ENCODE measurements at regions not wholly inside any gene's neighbourhood (a gene's known extent, or its start where the extent isn't known, plus 50 kb on each side); places are given as distances from the start of the nearest gene placed in this dataset.
A peak's percentile ranks its signal among the peaks of the same experiment; 100 is the strongest.

DNA sequence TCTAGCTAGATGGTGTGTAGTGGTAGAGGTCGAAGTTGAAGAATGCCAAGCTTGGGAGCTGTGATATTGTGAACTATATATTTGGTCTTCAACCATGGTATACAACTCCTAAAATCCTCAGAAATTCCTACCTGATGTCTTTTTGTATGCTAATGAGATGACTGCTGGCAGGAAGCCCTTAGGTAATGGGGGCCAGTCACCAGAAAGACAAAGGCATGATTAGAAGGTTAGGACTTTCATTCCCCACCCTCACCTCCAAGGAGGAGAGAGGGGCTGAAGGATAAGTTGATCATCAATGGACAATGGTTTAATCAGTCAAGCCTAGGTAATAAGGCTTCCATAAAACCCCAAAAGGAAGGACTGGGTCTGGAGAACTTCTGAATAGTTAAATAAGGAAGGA, 285.7 kb upstream of the POU5F2 start:
- no peak; the same call in 2 of the 3 replicates for ATAC-seq

More for the DNA sequence above, 285.7 kb upstream of the POU5F2 start:
- Histone ChIP-seq H3K36me3 (ENCODE audit: insufficient read depth) (no peaks in the 10 kb centered on the region), H3F3A (replicated peaks; ENCODE audit: low read depth) (no peaks in the 10 kb centered on the region), H4K20me1 (replicated peaks; ENCODE audit: insufficient read depth) (no peaks in the 10 kb centered on the region), H3K9me2 (ENCODE audit: insufficient read depth) (peaks cover 17% of the 10 kb centered on the region; the same call in 1 of the 2 replicates), H3K4me2 (0 out of 2 replicates have a peak overlapping the region, but pooled peaks have one; percentile 4), H3K27me3 (ENCODE audit: insufficient read depth) (no peaks in the 10 kb centered on the region), H3K4me1 (ENCODE audit: insufficient read depth) (no peaks in the 10 kb centered on the region), H3K4me3 (no peak overlapping the region), H3K27ac (ENCODE audit: low read depth) (no peak overlapping the region), H3K79me2 (replicated peaks; ENCODE audit: insufficient read depth) (no peaks in the 10 kb centered on the region), H2AFZ (no peak overlapping the region)
- TF ChIP-seq, protein P1, sequence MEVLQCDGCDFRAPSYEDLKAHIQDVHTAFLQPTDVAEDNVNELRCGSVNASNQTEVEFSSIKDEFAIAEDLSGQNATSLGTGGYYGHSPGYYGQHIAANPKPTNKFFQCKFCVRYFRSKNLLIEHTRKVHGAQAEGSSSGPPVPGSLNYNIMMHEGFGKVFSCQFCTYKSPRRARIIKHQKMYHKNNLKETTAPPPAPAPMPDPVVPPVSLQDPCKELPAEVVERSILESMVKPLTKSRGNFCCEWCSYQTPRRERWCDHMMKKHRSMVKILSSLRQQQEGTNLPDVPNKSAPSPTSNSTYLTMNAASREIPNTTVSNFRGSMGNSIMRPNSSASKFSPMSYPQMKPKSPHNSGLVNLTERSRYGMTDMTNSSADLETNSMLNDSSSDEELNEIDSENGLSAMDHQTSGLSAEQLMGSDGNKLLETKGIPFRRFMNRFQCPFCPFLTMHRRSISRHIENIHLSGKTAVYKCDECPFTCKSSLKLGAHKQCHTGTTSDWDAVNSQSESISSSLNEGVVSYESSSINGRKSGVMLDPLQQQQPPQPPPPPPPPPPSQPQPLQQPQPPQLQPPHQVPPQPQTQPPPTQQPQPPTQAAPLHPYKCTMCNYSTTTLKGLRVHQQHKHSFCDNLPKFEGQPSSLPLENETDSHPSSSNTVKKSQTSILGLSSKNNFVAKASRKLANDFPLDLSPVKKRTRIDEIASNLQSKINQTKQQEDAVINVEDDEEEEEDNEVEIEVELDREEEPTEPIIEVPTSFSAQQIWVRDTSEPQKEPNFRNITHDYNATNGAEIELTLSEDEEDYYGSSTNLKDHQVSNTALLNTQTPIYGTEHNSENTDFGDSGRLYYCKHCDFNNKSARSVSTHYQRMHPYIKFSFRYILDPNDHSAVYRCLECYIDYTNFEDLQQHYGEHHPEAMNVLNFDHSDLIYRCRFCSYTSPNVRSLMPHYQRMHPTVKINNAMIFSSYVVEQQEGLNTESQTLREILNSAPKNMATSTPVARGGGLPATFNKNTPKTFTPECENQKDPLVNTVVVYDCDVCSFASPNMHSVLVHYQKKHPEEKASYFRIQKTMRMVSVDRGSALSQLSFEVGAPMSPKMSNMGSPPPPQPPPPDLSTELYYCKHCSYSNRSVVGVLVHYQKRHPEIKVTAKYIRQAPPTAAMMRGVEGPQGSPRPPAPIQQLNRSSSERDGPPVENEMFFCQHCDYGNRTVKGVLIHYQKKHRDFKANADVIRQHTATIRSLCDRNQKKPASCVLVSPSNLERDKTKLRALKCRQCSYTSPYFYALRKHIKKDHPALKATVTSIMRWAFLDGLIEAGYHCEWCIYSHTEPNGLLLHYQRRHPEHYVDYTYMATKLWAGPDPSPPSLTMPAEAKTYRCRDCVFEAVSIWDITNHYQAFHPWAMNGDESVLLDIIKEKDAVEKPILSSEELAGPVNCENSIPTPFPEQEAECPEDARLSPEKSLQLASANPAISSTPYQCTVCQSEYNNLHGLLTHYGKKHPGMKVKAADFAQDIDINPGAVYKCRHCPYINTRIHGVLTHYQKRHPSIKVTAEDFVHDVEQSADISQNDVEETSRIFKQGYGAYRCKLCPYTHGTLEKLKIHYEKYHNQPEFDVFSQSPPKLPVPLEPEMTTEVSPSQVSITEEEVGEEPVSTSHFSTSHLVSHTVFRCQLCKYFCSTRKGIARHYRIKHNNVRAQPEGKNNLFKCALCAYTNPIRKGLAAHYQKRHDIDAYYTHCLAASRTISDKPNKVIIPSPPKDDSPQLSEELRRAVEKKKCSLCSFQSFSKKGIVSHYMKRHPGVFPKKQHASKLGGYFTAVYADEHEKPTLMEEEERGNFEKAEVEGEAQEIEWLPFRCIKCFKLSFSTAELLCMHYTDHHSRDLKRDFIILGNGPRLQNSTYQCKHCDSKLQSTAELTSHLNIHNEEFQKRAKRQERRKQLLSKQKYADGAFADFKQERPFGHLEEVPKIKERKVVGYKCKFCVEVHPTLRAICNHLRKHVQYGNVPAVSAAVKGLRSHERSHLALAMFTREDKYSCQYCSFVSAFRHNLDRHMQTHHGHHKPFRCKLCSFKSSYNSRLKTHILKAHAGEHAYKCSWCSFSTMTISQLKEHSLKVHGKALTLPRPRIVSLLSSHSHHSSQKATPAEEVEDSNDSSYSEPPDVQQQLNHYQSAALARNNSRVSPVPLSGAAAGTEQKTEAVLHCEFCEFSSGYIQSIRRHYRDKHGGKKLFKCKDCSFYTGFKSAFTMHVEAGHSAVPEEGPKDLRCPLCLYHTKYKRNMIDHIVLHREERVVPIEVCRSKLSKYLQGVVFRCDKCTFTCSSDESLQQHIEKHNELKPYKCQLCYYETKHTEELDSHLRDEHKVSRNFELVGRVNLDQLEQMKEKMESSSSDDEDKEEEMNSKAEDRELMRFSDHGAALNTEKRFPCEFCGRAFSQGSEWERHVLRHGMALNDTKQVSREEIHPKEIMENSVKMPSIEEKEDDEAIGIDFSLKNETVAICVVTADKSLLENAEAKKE (CRISPR knock-in tag; IDR thresholded peaks at IDR 0.05) = peak; percentile 60; the same call in 1 of the 2 replicates
- no peak for TF ChIP-seq JUNB (IDR thresholded peaks at IDR 0.05; ENCODE audit: unreplicated experiment)
- Mint-ChIP-seq H3K27me3 (ENCODE audit: insufficient read depth, low read depth, poor library complexity) (no peaks in the 10 kb centered on the region), H3K36me3 (ENCODE audit: low read depth) (peaks cover 17% of the 10 kb centered on the region), H3K4me3 (no peak overlapping the region), H3K4me1 (peaks cover 17% of the 10 kb centered on the region), H3K9me3 (peaks cover 5% of the 10 kb centered on the region; the same call in 2 of the 3 replicates), H3K27ac (peak overlapping the region; percentile 92)
- no peak for DNase-seq (ENCODE audit: low spot score)
